GM21786 (cell line): ENCODE measurements at regions not wholly inside any gene's neighbourhood (a gene's known extent, or its start where the extent isn't known, plus 50 kb on each side); places are given as distances from the start of the nearest gene placed in this dataset.

Experiments used
- ATAC-seq: cut with Tn5 transposase; IDR thresholded peaks from one replicate; pipeline ENCODE4 v1.9.1; 2021; ENCODE audit not compliant: unreplicated experiment

DNA sequence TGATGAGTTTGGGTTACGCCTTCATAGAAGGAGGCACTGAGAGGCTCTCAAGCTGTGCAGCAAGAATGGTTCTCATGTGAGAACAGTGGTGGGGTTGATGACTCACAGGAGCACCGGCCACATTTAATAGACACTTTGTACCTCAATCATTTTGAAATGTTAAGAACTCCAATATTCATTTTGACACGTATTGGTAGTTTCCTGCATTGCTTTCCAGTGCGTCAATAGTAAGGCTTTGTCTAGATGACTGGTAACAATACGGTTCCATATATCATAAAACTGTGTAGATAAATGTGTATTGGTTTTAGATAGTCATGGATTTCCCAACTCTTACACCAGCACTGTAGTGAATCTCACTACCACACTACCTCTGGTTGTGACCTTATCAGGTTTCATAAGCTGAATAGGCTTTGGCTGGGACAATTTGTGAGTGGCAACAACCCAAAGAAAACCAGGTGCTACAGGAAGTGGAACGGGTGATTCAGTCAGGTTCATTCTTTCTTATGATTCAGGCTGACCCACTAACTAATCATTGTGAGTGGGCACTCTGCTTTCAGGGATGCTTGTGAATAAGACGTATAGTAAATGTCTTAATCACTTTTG is 362.6 kb downstream of the KLF5 start:
- no peak for ATAC-seq

DNA sequence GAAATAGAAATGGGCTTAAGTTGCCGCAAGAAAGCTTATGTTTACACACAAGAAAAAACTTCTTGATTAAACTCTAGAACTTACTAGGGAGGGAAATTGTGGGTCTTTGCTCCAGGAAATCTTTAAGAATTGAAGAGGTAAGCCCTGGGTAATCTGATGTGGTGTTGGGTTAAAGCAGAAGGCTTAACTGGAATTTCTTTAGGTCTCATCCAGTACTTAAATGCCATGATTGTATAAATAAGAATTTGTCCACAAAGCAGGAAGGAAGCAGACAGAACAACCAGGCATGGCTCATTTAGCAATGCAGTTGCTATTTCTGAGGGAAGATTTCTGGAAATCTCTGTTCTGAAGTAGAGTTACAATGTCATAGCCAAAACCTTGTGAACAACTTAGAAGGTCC is 360.4 kb downstream of the KLF5 start:
- no peak for ATAC-seq

- ATAC-seq, result no peak
Measured at GRCh38 chr13:73417012-73417615, 358.3 kb downstream of the KLF5 start.

- no peak for ATAC-seq
Measured at GRCh38 chr13:73416093-73416492, 357.3 kb downstream of the KLF5 start.

DNA sequence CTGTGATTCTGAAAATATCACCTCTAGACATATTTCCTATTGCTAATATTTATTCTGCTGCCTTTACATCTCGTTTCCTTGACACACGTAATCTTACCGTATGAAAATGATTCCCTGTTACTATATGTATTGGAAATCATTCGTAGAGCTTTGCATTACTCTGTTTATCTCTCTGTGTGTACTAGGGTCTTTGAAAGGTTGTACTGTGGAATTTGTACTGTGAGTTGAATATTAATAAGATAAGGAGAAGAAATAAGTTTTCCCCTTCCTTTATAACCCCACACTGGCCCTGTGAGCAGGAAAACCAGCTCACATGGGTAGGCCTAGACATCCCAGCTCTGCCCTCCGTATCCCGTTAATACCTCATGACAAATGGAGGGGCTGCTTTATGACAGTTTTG is 354.9 kb downstream of the KLF5 start:
- ATAC-seq, result no peak

GRCh38 chr13:73412933-73413332 is 354.1 kb downstream of the KLF5 start:
- no peak for ATAC-seq

DNA sequence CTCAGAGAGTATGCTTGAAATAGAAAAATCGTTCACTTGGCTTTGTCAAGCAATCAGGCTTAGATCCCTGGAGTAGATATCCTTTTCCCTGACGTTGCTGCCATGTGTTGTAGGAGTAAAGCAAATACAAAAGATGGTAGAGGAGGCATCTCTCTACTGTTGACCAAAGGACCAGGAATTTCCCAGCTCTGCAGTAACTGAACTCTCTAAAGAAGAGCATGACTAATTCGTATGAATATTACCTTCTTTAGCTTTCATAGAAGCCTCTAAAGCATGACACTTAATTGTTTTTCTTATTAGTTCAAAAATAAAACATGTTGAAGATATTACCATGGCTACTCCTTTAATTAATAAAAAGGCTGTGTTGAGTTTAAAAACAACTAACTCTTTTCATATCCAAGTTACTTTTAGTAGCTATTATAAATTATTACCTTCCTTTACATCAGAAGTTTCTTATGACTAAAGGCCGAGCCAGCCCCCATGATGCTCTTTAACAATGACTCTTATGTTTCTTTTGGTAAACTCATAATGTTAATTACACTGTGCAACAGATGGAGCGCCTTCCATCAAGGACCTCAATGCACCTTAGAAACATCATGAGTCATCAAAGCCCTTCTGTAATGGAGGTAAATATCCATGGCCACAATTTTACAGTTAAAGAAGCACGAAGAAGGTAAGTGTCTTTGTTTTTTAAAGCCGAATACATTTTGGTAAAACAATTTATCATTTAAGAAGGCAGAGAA is 352.4 kb downstream of the KLF5 start:
- ATAC-seq, result no peak

DNA sequence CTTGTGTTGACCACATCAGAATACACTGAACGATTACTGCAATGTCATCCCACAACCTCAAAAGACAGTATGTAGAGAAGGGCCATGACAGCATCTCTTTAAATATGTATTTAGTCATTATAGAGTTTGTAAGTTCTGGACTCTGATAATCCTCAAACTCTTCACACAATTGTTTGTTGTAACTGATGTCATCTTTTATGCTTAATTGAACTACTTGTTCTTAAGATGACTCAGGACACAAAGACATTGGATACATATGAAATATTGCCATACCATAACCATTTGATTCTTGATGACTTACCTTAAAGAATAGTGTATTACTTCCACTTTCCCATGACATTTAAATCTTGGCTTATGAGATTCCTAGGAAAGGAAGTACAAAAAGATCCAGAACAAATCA is 347.6 kb downstream of the KLF5 start:
- ATAC-seq, result no peak

DNA sequence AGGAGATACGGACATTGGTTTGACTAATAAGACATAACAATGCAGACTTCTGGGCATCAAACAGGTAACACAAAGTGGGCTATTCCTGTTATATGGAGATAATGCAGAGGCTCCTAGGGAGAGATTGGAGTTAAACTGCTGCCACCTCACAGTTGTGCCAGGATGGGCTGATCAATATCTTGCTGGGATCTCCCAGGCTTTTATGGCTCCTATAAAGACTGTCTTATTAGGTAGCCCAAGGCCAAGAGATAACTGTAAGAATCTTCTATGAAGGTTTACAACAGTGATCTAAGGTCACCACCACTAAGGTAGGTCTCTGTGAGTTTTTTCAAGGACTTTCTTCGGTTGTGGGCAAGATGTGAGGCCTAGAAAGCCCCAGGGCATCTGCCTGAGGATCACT is 345.8 kb downstream of the KLF5 start:
- no peak for ATAC-seq

- no peak for ATAC-seq
Measured at GRCh38 chr13:73403355-73404120, 344.7 kb downstream of the KLF5 start.

DNA sequence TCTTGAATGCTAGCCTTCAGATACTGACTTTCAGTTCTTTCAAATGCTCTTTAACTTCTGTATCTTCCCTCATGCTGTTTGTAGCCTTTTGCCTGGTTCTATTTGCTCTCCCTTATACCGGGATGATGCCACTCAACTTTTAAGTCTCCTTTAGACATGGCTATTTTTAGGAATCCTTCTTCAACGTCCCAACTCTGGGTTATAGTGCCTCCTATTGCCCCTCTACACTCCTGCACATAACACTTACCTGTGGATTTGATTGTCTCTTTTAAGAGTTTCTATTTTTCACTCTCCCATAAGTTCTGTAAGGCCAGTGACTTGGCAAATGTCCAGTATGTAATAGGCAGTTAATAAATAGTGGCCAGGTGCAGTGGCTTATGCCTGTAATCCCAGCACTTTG is 343.0 kb downstream of the KLF5 start:
- ATAC-seq, result no peak

- ATAC-seq, result no peak
Measured at GRCh38 chr13:73399347-73400216, 340.8 kb downstream of the KLF5 start.

- ATAC-seq, result no peak
Measured at GRCh38 chr13:73397496-73398305, 338.9 kb downstream of the KLF5 start.

DNA sequence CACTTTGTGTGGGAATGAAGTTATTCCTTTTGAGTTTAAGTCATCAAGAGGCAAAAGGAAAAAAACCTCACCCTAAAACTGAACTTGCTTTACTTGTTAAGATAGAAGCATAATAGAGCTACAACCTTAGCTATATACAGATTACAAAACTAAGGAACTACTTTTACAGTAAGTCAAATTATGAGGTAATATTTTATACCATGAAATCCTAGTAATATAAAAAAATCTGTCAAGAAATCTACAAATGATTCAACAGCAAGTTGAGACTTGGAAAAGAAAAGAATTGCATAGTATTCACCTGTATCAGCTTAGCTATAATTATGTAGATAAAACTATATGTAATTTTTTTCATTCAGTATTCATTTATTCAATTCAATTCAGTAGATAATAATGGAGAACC is 335.3 kb downstream of the KLF5 start:
- no peak for ATAC-seq

- ATAC-seq, result no peak
Measured at GRCh38 chr13:73390100-73390499, 331.3 kb downstream of the KLF5 start.

DNA sequence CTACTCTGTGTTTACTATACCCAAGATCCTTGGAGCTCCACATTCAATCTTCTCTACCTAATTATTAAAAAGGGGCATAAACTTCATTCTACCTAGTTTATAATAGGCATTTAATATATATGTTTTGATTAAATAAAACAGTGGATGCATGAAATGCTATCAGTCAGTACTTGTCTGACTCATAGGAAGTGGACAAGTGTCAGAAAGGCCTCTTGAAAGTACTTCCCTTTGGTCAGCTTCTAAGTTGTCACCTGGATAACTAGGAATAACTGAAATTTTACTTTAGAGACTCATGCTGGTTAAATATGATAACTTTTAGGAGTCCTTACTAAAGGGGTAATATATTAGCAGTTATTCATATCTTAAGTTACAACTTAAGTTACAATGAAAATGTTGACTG is 329.8 kb downstream of the KLF5 start:
- ATAC-seq, result no peak

DNA sequence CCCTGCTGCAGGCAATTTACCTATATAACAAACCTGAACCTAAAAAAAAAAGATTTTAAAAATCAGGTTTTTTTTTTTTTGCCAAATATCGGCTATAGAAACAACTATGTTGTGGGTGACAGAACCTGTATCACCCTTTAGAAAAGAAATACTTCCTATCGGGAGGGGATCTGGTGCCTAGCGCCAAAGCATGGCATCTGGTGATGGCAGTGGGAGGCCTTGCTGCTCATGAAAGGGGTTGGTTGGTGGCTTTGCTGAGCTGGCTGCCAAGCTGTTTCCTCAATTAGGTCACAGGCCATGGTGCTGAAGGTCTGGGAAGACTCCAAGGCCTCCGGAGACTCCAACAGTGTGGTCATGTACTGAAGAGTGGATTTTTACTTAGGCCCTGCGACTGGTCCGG is 328.5 kb downstream of the KLF5 start:
- ATAC-seq, result no peak

DNA sequence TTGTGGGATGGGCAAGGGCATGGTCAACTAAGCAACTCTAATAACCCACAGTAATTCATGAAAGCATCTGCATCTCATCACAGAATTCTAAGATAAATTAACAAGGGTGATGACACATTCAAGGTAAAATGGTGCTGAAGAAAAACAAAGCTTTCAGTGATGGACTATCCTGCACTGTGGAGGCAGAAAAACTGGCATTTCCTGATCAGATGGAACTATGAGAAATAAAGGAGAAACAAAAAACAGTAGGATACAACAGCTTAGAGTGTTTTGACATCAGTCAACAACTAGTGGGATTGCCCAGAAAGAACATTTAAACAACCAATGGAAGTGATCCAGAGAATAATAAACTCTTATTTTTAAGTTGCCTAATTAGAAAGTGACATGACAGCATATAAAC is 327.0 kb downstream of the KLF5 start:
- no peak for ATAC-seq

DNA sequence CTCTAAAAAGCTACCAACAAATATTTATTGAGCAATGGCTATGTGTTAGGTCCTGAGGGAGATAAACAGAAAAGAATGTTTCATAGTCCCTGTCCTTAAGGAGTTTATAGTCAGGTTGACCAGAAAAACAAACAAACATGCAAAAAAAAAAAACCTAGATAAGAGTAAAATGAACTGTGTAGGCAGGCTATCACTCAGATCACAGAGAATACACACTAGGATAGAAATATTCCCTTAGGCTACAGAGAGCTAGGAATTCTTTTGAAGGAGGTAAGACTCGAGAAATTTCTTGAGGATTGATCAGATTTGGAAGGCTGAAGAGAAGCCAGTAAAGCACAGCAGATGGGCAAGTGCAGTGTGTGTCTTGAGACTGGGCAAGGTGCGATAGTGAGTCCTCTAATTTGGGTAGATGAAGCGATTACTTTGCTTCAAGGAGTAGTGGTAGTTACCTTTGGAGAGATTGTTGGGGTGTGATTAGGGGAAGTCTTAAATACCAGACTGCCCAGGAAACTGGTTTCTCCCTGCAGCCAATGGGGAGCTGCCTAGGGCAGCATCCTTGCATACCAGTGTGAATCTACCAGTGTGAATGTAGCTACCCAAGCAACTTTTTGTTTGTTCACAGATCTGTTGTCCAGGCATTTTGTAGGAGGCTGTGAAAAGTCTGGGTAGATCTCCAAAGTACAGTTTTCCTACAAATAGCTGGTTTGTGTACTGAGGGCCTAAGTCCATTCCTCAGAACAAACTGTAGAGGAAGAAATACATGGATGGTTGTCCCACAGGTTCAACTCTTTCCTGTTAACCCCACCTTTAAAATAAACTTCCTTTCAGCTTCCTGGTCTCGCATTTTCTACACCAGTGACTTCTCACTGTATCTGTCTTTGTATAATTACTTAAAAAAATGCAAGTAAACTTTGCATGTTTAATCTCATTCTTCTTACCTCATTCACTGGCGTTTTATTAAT is 314.1 kb downstream of the KLF5 start:
- ATAC-seq, result no peak
